ENCODE measurements at regions not wholly inside any gene's neighbourhood (a gene's known extent, or its start where the extent isn't known, plus 50 kb on each side); places are given as distances from the start of the nearest gene placed in this dataset.
"Not testable (repeated sequence)": the region's sequence is repeated elsewhere in the genome, so short reads cannot be mapped to it uniquely, and the experiment has no call there.

- TF ChIP-seq CTCF, POLR2A (IDR thresholded peaks at IDR 0.05): not testable (repeated sequence)
These were observed 73.7 kb upstream of the FOLH1 start for GRCh38 chr11:49282125-49282524.

Data from right lobe of liver (tissue), 4 donors.